ENCODE measurements at regions not wholly inside any gene's neighbourhood (a gene's known extent, or its start where the extent isn't known, plus 50 kb on each side); places are given as distances from the start of the nearest gene placed in this dataset.
A peak's percentile ranks its signal among the peaks of the same experiment; 100 is the strongest.

- DNase-seq (no peak), FAIRE-seq (no peak)
- H3K27ac ChIP-seq (ENCODE audit: low read depth in 2 of 2, low read length in 2 of 2): no peak overlapping the region
- TF ChIP-seq CTCF (IDR thresholded peaks at IDR 0.05; ENCODE audit: borderline replicate concordance, extremely low read depth, insufficient read depth): no peak
- H3K9ac ChIP-seq (ENCODE audit: low read length in 3 of 3): no peak overlapping the region
- no peaks in the 10 kb centered on the region for H3K27me3 ChIP-seq (ENCODE audit: control insufficient read depth, insufficient read depth, low read length)
- no peaks in the 10 kb centered on the region for H3K36me3 ChIP-seq (ENCODE audit: control insufficient read depth in 2 of 3, insufficient read depth in 3 of 3, low read length in 3 of 3)
- intact Hi-C loops (cut with DNase I): no loop called here
- no peak overlapping the region for H3K4me3 ChIP-seq (ENCODE audit: low read length in 3 of 3)
- H3K9me3 ChIP-seq (ENCODE audit: control insufficient read depth in 2 of 3, insufficient read depth in 1 of 3, low read length in 3 of 3): no peaks in the 10 kb centered on the region
- H3K4me1 ChIP-seq (ENCODE audit: control insufficient read depth in 2 of 3, insufficient read depth in 2 of 3, low read depth in 1 of 3, low read length in 3 of 3): no peaks in the 10 kb centered on the region
Measured at GRCh38 chr2:36245651-36246050, 109.9 kb upstream of the CRIM1 start.

GRCh38 chr2:36238106-36238505, 117.5 kb upstream of the CRIM1 start:
- Histone ChIP-seq H3K9ac (ENCODE audit: low read length in 3 of 3) (no peak overlapping the region), H3K4me1 (ENCODE audit: control insufficient read depth in 2 of 3, insufficient read depth in 2 of 3, low read depth in 1 of 3, low read length in 3 of 3) (no peaks in the 10 kb centered on the region), H3K36me3 (ENCODE audit: control insufficient read depth in 2 of 3, insufficient read depth in 3 of 3, low read length in 3 of 3) (no peaks in the 10 kb centered on the region), H3K27ac (ENCODE audit: low read depth in 2 of 2, low read length in 2 of 2) (no peak overlapping the region), H3K4me3 (ENCODE audit: low read length in 3 of 3) (no peak overlapping the region), H3K9me3 (ENCODE audit: control insufficient read depth in 2 of 3, insufficient read depth in 1 of 3, low read length in 3 of 3) (no peaks in the 10 kb centered on the region), H3K27me3 (ENCODE audit: control insufficient read depth, insufficient read depth, low read length) (no peaks in the 10 kb centered on the region)
- intact Hi-C loops (cut with DNase I): no loop called here
- TF ChIP-seq CTCF (IDR thresholded peaks at IDR 0.05; ENCODE audit: borderline replicate concordance, extremely low read depth, insufficient read depth): no peak
- DNase-seq (peak in 1 of 5 donors; percentile 37), FAIRE-seq (no peak)

DNA sequence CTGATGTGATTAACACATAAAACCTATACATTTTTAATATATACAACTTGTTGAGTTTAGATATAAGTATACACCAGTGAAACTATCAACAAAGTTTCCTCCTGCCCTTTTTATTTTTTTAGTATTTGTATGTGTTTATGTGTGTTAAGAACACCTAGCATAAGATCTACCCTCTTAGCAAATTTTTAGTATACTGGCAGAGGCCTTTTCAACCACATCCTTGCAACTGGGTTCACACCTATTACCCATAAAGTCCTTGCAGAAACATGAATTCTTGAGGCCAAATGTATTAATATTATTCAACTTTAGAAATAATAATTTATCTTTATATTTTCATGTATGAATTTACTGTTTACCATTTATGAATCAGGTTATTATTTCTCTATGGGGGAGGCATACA, 119.7 kb upstream of the CRIM1 start:
- intact Hi-C loops (cut with DNase I): no loop called here

More for the DNA sequence above, 119.7 kb upstream of the CRIM1 start:
- DNase-seq: no peak
- Histone ChIP-seq H3K9me3 (ENCODE audit: control insufficient read depth in 2 of 3, insufficient read depth in 1 of 3, low read length in 3 of 3) (no peaks in the 10 kb centered on the region), H3K9ac (ENCODE audit: low read length in 3 of 3) (no peak overlapping the region), H3K36me3 (ENCODE audit: control insufficient read depth in 2 of 3, insufficient read depth in 3 of 3, low read length in 3 of 3) (no peaks in the 10 kb centered on the region), H3K4me1 (ENCODE audit: control insufficient read depth in 2 of 3, insufficient read depth in 2 of 3, low read depth in 1 of 3, low read length in 3 of 3) (no peaks in the 10 kb centered on the region), H3K27ac (ENCODE audit: low read depth in 2 of 2, low read length in 2 of 2) (no peak overlapping the region), H3K4me3 (ENCODE audit: low read length in 3 of 3) (no peak overlapping the region), H3K27me3 (ENCODE audit: control insufficient read depth, insufficient read depth, low read length) (no peaks in the 10 kb centered on the region)
- FAIRE-seq: no peak
- TF ChIP-seq CTCF (IDR thresholded peaks at IDR 0.05; ENCODE audit: borderline replicate concordance, extremely low read depth, insufficient read depth): no peak

Measured in kidney (tissue), 13 donors.